ENCODE measurements at regions not wholly inside any gene's neighbourhood (a gene's known extent, or its start where the extent isn't known, plus 50 kb on each side); places are given as distances from the start of the nearest gene placed in this dataset.

GRCh38 chr17:72579990-72580320 lies 459.1 kb downstream of the SOX9 start:
- TF ChIP-seq CTCF (IDR thresholded peaks at IDR 0.05; ENCODE audit: low read depth, low read length), result no peak
- Histone ChIP-seq H3K4me1 (no peaks in the 10 kb centered on the region; the same call in 1 of the 2 replicates), H3K36me3 (no peaks in the 10 kb centered on the region), H3K9me3 (no peaks in the 10 kb centered on the region), H3K27me3 (no peaks in the 10 kb centered on the region), H3K4me3 (ENCODE audit: low read depth, low read length) (no peak overlapping the region)
- no peak for DNase-seq

GRCh38 chr17:72580321-72581127 lies 459.7 kb downstream of the SOX9 start:
- H3K4me3 ChIP-seq (ENCODE audit: low read depth, low read length), result no peak overlapping the region
- H3K36me3 ChIP-seq, result no peaks in the 10 kb centered on the region
- no peak for TF ChIP-seq CTCF (IDR thresholded peaks at IDR 0.05; ENCODE audit: low read depth, low read length)
- no peaks in the 10 kb centered on the region; the same call in 1 of the 2 replicates for H3K4me1 ChIP-seq
- no peaks in the 10 kb centered on the region for H3K9me3 ChIP-seq
- H3K27me3 ChIP-seq, result no peaks in the 10 kb centered on the region
- DNase-seq, result no peak

GRCh38 chr17:72587156-72587555 lies 466.3 kb downstream of the SOX9 start:
- no peak for TF ChIP-seq CTCF (IDR thresholded peaks at IDR 0.05; ENCODE audit: low read depth, low read length)
- DNase-seq, result no peak
- Histone ChIP-seq H3K9me3 (no peaks in the 10 kb centered on the region), H3K36me3 (no peaks in the 10 kb centered on the region), H3K27me3 (no peaks in the 10 kb centered on the region), H3K4me3 (ENCODE audit: low read depth, low read length) (no peak overlapping the region), H3K4me1 (peaks cover 7% of the 10 kb centered on the region)

- H3K36me3 ChIP-seq, result no peaks in the 10 kb centered on the region
- peak; percentile 21; the same call in 1 of the 2 replicates for TF ChIP-seq CTCF (IDR thresholded peaks at IDR 0.05; ENCODE audit: low read depth, low read length)
- DNase-seq, result no peak
- peaks cover 7% of the 10 kb centered on the region for H3K4me1 ChIP-seq
- no peak overlapping the region for H3K4me3 ChIP-seq (ENCODE audit: low read depth, low read length)
- no peaks in the 10 kb centered on the region for H3K27me3 ChIP-seq
- no peaks in the 10 kb centered on the region for H3K9me3 ChIP-seq
Observed at GRCh38 chr17:72587773-72588511, 467.1 kb downstream of the SOX9 start.

- no peak for TF ChIP-seq CTCF (IDR thresholded peaks at IDR 0.05; ENCODE audit: low read depth, low read length)
- Histone ChIP-seq H3K27me3 (no peaks in the 10 kb centered on the region), H3K4me3 (ENCODE audit: low read depth, low read length) (peak overlapping the region; percentile 24), H3K36me3 (no peaks in the 10 kb centered on the region), H3K9me3 (no peaks in the 10 kb centered on the region), H3K4me1 (peaks cover 7% of the 10 kb centered on the region)
- DNase-seq, result no peak
Observed at GRCh38 chr17:72588561-72588960, 467.7 kb downstream of the SOX9 start.

- Histone ChIP-seq H3K27me3 (no peaks in the 10 kb centered on the region), H3K9me3 (no peaks in the 10 kb centered on the region), H3K4me3 (ENCODE audit: low read depth, low read length) (peak overlapping the region; percentile 24), H3K36me3 (no peaks in the 10 kb centered on the region), H3K4me1 (peaks cover 7% of the 10 kb centered on the region)
- DNase-seq, result peak; percentile 47
- no peak; the same call in 1 of the 2 replicates for TF ChIP-seq CTCF (IDR thresholded peaks at IDR 0.05; ENCODE audit: low read depth, low read length)
Observed at GRCh38 chr17:72588961-72589360, 468.1 kb downstream of the SOX9 start.

Data from BE2C (cell line).